ENCODE measurements at regions not wholly inside any gene's neighbourhood (a gene's known extent, or its start where the extent isn't known, plus 50 kb on each side); places are given as distances from the start of the nearest gene placed in this dataset.
"Not testable (repeated sequence)": the region's sequence is repeated elsewhere in the genome, so short reads cannot be mapped to it uniquely, and the experiment has no call there.

DNA sequence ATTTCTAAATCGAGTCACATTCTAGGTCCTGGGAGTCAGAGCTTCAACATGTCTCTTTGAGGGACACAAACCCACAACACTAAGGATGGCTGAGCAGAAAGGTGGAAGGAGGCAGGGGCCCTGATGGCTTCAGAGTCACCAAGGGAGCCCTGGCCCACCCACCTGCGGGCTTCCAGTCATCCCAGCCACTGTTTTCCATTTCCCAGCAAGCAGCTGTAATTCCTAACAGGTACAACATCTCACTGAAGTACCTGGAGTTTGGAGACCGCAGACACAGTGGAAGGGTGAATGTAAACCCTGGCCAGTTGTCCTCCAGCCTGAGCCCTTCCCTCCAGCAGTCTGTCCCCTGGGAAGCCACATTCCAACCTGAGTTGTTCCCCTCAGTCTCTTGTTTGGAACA lies 562.8 kb downstream of the TBC1D22A start:
- no peak for DNase-seq (ENCODE audit: low spot score)

DNA sequence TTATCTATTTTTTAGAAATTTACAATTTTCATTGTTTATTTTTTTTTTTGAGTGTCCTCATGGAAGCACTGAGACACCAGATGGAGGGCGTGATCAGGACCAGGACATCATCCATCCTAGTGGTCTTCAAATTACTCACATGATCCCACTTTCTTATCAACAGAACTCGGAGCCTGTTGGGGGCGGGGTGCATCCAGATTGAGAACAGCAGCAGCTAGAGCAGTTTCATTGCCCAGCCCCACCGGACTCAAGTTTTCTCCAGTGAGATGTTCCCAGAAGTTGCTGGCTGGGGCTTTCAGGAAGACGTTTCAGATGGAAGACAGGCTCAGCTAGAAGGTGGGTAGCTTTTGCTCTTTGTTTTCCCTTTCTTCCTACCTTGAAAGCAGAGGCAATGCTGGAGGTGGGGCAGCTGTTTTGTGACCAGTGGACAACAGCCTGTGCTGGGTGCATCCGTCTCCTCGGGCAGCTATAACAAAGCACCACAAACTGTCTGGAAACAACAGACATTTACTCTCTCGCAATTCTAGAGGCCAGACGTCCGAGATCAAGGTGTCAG lies 562.1 kb downstream of the TBC1D22A start:
- DNase-seq (ENCODE audit: low spot score): no peak

DNA sequence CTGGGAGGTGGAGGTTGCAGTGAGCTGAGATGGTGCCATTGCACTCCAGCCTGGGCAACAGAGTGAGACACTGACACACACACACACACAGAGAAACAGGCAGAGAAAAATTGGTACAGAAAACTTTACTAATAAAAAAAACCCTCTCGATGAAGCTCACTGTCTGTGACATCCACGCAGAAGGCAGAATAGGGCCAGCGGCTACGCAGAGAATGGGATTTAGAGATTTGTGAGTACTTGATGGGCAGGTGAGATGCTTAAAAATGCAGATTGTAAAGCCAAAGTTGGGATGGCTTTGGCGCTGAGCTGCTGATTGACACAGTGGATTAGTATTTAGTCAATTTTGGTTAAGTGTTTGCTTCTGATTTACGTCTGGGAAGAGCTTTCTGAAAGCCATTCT lies 561.1 kb downstream of the TBC1D22A start:
- no peak for DNase-seq (ENCODE audit: low spot score)

DNA sequence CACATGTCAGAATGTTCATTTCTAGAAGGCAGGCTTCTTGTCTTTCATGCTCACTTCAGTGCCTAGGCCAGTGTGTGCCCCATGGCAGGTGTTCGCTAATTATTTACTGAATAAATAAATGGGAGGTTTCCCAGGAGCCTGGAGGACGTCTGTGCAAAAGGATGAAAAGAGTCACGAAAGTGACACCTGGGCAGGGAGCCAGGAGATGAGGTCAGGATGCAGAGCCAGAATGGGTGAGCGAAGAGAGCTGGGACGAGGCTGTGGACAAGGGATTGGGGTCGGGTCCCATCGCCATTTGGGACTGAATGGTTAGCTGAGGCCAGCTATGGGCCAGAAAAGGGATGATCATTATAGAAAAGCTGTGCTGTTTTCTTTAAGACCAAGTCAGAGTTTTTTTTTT lies 560.4 kb downstream of the TBC1D22A start:
- DNase-seq (ENCODE audit: low spot score): no peak

DNA sequence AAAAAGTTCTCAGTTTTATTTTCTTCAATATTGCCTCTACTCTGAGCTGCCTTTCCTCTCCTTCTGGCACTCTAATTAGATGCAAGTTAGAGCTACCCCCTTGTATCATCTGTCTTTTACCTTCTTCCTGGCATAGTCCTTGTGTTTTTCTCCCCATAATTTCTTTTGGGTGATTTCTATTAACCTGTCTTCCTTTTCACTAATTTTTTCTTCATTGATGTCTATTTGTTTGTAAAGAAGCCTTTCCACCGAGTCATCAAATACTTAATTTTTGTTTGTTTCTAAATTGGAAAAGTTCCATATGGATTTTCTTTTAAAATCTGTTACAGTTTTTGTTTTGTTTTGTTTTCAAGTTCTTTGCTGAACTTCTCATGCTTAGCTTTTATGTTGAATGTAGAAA lies 558.1 kb downstream of the TBC1D22A start:
- no peak for DNase-seq (ENCODE audit: low spot score)

DNA sequence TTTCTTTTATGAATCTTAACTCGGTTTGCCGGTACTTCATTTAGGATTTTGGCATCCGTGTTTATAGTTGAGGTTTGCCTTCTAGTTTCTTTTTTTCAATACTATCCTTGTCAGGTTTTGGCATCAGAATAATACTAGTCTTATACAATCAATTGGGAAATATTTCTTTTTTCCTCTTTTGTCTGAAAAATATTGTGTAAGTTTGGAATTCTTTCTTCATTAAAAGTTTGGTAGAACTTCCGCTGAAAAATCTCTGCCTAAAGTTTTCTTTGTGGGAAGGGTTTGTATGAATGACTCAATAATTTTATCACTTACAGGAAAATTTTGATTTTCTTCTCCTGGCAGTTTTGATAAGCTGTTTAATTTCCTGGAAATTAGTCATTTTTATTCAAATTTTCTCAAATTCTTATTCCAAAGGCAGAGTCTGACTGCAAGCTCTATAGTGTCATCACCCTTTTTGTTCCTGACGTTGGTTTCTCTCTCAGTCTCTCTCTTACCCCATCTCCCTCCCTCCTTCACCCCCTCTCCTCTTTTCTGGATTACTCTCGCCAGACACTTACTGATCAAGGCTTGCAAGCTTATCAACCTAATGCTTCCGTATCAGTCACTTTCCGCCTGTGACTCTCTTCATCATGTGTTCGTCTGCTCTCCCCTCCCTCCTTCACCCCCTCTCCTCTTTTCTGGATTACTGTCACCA lies 555.7 kb downstream of the TBC1D22A start:
- no peak for DNase-seq (ENCODE audit: low spot score)

DNA sequence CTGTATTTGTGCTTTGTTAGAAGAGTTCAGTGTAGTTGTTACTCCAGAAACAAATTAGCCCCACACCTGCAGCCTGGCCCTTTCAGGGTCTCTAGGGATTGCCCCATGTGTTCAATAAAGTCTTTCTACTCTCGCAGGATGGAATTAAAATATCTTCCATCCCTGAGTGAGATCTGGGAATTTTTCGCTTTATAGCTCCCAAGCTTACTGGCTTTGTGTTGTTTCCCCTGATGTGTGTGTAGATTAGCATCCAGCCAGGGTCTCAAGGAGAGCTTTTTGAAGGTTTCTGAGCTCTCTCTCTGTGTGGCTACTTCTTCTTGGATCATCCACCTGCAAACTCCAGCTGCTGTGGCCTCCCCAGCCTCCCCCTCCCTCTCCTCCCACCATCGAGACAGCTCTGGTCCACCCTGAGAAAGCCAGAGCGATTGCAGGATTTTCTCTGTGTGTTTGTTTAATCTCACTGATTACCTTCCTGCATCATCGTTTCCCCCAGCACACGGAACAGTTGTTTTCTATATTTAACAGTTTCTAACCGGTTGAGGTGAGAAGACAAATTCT lies 553.5 kb downstream of the TBC1D22A start:
- DNase-seq (ENCODE audit: low spot score): no peak

DNA sequence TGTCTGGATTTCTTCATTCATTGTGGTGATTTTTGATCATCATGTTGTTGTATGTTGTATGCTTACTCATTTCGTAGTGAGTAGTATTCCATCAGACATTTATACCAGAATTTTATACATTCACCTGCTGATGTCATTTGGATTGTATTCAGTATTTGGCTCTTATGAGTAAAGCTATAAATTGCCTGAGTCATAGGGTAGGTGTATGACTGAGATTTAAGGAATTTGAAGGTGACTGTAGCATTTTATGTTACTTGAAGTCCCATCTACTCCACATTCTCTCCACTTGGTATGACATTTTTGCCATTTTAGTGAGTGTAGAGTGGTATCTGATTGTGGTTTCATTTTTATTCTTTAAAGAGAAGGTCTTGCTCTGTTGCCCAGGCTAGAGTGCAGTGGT lies 548.2 kb downstream of the TBC1D22A start:
- DNase-seq (ENCODE audit: low spot score): no peak

DNA sequence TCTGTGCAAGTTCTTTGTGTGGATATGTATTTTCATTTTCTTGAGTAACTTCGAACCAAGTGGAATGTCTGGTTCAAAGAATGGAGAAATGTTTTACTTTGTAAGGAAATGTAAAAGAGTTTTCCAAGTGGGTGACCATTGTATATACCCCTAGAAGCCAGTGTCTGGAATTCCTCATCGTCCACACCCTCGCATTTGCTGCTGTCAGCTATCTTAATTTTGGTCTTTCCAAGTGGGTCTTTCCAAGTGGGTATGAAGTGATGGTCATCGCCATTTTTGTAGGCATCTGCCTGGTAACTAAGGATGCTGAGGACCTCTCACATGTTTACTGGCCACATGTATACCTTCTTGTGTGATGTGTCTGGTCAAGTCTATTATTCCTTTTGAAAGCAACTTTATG lies 547.5 kb downstream of the TBC1D22A start:
- DNase-seq (ENCODE audit: low spot score): no peak

DNA sequence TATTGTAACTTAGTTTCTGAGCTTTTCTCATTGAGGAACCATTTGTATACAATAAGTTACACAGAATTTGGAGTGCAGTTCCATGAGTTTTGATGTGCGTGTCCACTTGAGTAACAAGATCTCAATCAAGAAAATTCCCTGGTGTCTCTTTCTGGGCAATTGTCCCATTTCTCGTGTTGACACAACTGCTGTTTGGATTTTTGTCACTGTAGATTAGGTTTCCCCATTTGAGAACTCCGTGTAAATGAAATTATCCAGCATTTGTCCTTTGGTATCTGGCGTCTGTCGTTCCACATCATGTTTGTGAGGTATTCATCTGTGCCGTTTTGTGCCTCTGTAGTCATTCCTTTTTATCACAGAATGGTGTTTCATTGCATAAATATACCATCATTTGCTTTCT lies 547.0 kb downstream of the TBC1D22A start:
- no peak for DNase-seq (ENCODE audit: low spot score)

DNA sequence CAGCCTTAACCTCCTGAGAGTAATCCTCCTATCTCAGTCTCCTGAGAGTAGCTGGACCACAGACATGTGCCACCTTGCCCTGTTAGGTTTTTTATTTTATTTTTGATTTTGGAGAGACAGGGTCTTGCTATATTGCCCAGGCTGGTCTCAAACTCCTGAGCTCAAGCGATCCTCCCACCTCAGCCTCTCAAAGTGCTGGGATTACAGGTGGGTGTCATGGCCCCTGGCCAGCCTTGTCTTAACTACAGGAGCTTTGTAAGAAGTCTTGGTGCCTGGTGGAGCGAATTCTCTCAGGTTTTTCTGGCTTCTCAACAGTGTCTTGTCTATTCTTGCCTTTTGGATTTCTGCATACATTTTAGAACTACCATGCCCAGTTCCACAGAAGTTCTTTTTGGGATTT lies 546.4 kb downstream of the TBC1D22A start:
- DNase-seq (ENCODE audit: low spot score): no peak

DNA sequence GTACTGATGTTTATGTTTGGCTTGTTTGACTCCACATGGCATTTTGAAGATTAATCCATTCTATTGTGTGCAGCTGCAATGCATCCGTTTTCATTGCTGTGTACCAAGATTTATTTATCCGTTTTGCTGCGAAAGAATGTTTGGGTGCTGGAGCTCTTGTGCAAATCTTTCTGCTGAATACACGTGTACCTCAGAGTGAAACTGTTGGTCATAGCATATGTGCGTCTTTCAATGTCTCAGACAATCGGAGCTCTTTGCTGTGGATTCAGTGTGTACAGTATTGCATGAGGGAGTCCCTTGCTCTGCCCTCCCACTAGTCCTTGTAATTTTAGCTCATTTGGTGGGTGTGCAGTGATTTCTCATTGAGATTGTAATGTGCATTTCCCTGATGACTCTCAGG lies 545.4 kb downstream of the TBC1D22A start:
- no peak for DNase-seq (ENCODE audit: low spot score)

DNA sequence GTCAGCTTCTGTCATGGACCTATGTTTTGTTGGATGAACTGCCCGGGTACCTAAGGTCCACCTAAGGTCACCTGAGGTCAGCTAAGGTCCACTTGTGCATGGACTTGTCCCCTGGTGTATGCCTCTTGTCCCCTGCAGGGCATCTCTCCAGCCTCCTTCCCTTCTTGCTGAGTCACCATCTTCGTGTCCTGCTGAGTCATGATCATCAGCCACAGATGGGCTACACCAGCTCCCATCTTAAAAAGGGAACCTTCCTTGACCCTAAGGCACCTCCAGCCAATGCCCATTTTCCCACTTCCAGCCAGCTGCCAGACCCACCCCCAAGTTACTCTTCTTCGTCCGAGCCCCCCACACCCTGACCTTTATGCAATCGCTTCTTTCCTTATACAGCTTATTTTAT lies 544.9 kb downstream of the TBC1D22A start:
- peak; percentile 73 for DNase-seq (ENCODE audit: low spot score)

DNA sequence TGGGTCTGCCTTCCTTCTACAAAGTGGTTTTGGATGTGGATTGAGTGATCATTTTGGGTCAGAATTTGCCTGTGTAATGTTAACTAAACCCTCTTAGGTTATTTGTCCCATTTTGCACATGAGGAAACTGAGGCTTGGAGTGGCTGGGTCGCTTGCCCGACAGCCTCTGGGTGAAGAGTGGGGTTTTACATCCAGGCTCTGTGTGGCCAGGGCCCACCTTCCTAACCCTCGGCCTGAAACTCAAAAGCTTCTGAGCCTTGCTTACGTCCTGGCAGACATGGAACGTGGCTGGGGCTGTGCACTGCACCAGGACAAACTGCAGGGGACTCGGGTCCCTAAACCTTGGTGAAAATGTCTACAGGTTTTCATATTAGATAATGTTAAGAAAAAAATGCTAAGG lies 542.4 kb downstream of the TBC1D22A start:
- no peak for DNase-seq (ENCODE audit: low spot score)

DNA sequence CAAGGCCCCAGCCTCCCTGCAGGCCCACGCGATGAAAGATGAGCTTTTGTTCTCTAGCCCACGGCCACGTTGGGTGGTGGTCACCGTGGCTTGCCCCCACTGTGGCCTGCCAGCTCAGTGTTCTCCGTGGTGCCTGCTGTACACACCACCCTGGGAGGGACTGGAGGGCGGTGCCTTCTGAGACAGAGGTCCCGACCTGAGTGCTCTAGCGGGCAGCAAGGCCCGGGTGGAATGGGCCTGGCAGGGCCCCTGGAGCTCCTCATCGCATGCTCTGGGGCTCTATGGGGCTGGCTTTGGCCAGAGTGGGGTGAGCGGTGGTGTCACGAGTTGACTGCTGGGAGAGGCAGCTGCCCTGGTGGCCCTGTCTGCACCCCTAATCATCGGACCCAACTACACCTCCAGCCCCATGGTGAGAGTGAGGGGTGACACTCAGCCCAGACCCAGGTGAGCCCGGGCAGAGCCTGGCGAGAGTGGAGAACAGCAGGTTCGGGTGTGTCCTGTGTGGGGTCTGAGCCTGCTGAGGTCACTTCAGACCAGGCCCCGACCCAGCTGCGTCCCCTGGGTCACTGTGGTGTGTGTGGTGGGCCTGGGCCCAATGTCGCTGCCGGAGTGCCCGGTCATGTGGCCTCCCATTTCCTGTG lies 541.9 kb downstream of the TBC1D22A start:
- no peak for DNase-seq (ENCODE audit: low spot score)

DNA sequence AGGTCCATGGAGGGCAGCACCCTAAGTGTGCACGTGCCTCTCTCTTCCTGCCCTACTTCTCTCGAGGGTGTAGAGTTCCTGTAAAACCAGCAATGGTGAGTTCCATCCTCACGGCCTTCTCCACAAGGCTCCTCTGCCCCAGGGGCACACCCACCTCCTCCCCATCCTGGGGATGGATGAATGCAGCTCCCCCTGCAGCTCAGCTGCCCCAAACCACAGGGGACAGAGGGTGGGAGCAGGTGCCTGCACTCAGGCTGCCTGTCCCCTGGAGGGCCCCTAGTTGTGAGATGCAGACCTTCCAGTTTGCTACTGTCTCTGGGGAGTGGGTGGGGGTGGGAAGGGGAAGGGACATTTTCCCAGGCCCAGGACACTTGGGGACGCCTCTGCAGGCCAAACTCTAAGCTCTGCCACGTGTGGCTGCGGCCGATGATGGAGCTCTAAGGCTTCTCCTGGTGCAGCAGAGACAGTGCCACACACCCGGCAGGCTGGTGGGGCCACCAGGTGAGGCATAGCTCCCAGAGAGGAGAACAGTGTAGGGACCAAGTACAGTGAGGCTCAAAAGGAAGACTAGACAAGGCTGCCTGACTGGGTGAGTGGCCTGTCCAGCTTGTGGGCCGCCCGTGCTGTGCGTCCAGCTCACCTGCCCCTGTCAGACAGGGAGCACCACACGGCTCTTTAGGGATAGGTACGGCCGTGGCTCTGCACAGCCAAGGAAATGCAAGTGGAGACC lies 540.9 kb downstream of the TBC1D22A start:
- DNase-seq (ENCODE audit: low spot score): no peak

DNA sequence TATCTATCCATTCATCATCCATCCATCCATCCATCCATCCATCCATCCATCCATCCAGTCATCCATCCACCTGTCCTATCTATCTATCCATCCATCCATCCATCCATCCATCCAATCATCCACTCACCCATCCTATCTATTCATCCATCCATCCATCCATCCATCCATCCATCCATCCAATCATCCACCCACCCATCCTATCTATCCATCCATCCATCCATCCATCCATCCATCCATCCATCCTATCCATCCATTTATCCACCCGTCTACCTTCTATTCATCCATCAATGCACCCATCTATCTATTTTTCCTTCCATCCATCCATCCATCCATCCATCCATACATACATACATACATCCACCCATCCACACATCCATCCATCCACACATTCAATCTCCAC lies 540.1 kb downstream of the TBC1D22A start:
- not testable (repeated sequence) for DNase-seq (ENCODE audit: low spot score)

DNA sequence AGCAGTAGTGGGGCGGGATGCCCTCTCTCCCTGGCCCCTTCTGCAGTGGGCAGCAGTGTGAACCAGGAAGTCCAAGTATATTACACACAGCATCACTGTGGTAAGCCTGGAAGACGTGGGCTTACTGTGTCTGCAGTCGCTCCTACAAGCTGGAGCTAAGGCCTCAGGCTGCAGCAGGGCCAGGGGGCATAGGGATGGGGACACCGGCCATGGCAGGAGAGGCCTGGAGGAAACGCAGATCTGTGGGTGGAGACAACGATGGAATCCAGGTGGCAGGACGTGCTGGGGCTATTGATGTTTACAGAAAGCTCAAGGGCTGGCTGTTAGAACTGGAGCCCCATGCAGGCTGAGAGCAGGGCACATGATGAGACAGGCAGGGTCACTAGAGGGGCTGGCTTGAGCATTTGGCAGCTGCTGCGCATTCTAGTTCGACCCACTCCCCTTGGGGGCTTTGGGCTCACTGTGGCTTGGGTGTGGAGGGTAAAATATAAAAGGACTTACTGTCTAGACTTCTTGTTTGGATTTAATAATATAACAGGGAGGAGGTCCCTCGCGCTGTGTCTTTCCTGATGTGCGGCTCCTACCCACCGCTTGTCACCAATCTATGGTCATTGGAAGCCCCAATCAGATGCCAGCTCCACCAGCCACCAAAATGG lies 539.5 kb downstream of the TBC1D22A start:
- no peak for DNase-seq (ENCODE audit: low spot score)

DNA sequence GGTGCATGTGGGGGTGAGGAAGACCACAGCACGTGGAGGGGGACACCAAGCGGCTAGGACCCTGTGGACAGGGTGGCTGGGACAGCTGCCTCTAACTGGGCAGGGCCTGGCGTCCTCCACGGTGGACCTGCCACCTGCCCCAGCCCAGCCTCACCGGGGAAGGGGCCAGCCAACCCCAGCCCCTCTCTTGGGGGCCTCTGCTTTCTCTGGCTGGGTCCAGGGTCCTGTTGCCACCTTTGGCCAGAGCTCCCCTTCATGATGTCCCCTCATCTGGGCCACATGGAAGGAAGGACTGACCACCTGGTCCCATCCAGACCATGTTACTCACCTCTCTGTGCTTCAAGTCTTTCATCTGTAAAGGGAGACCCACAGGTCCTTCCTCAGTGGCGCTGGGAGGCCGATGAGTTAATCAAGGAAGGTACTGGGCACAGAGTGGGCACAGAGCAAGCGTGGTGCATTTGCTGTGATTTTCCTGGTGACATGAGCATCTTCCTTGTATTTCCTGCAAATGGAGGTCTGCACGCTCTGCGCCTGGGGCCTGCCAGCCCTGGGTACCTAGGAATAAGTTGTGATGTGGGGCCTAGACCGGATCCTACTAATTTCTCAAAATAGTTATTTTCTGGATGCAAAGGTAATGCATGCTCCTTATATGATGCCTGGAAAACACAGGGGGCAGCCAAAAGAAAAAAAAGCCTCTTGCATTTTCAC lies 538.4 kb downstream of the TBC1D22A start:
- no peak for DNase-seq (ENCODE audit: low spot score)

DNA sequence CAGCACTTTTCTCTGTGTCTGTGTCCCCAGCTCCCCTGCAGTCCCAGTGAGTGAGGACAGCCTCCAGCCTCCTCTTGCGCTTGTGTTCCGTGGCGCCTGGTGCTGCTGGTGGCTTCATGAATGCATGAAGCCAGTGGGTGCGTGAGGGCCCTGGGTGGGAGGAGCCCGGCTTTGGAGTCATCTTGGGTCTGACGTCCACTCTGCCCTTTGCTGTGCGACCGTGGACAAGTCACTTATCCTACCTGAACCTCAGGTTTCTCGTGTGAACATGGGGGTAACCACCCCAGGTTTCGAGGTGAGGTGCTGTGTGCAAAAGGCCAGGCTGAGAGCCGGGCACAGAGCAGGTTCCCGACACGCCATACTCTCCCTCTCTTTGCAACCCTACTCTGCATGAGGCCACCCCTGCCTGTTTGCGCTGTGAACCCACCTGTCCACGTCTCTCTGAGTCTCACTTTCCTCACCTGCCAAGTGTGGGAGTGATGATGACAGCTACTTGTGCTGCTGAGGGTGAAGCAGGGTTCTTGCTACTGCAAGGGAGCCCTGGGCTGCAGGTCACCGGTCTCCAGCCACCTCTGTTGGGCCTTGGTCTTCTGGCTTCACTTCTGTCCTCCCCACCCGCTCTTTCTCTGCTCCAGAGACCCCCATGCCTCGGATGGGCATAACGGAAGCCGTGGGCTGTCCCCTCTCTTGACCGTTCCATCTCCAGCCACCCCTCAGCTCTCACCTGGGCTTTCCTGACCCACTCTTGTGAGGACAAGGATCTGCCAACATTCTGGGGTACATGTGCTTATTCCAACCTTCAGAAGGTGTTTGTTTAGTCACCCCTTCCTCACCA lies 537.6 kb downstream of the TBC1D22A start:
- DNase-seq (ENCODE audit: low spot score): no peak

Measured in AG08395 (cell line).